NCI-H146 (cell line): ENCODE measurements at regions not wholly inside any gene's neighbourhood (a gene's known extent, or its start where the extent isn't known, plus 50 kb on each side); places are given as distances from the start of the nearest gene placed in this dataset.
"Not testable (repeated sequence)": the region's sequence is repeated elsewhere in the genome, so short reads cannot be mapped to it uniquely, and the experiment has no call there.

Experiments used
- DNase-seq: peaks from one replicate; lab custom pipeline; 2025; lab: John Stamatoyannopoulos, UW

- DNase-seq = no peak
Measured at GRCh38 chr10:64023926-64024470, 502.8 kb downstream of the REEP3 start.

- no peak for DNase-seq
Measured at GRCh38 chr10:64033711-64034110, 512.5 kb downstream of the REEP3 start.

GRCh38 chr10:64036321-64036930, 515.2 kb downstream of the REEP3 start:
- DNase-seq = no peak

- no peak for DNase-seq
Measured at GRCh38 chr10:64037071-64037661, 516.0 kb downstream of the REEP3 start.

- no peak for DNase-seq
Measured at GRCh38 chr10:64038107-64038506, 516.9 kb downstream of the REEP3 start.

GRCh38 chr10:64039198-64039597, 518.0 kb downstream of the REEP3 start:
- no peak for DNase-seq

- DNase-seq = no peak
Measured at GRCh38 chr10:64040781-64041180, 519.6 kb downstream of the REEP3 start.

GRCh38 chr10:64041185-64041988, 520.2 kb downstream of the REEP3 start:
- DNase-seq = peak; percentile 74

GRCh38 chr10:64041989-64042490, 520.8 kb downstream of the REEP3 start:
- no peak for DNase-seq

GRCh38 chr10:64044098-64044497, 522.9 kb downstream of the REEP3 start:
- DNase-seq = no peak

GRCh38 chr10:64044957-64045632, 523.9 kb downstream of the REEP3 start:
- not testable (repeated sequence) for DNase-seq

GRCh38 chr10:64054392-64054791, 533.2 kb downstream of the REEP3 start:
- no peak for DNase-seq

GRCh38 chr10:64059884-64060283, 538.7 kb downstream of the REEP3 start:
- DNase-seq = no peak

GRCh38 chr10:64060389-64060788, 539.2 kb downstream of the REEP3 start:
- DNase-seq = no peak

GRCh38 chr10:64062793-64063192, 541.6 kb downstream of the REEP3 start:
- no peak for DNase-seq

GRCh38 chr10:64067009-64067606, 545.9 kb downstream of the REEP3 start:
- no peak for DNase-seq

GRCh38 chr10:64067859-64068258, 546.7 kb downstream of the REEP3 start:
- no peak for DNase-seq

- DNase-seq = no peak
Measured at GRCh38 chr10:64070241-64070640, 549.0 kb downstream of the REEP3 start.

- no peak for DNase-seq
Measured at GRCh38 chr10:64071218-64071617, 550.0 kb downstream of the REEP3 start.

GRCh38 chr10:64075604-64076003, 554.4 kb downstream of the REEP3 start:
- no peak for DNase-seq

- no peak for DNase-seq
Measured at GRCh38 chr10:64076322-64076940, 555.2 kb downstream of the REEP3 start.
